Hindlimb muscle (tissue), 1 donor: ENCODE measurements at regions not wholly inside any gene's neighbourhood (a gene's known extent, or its start where the extent isn't known, plus 50 kb on each side); places are given as distances from the start of the nearest gene placed in this dataset.
"Not testable (repeated sequence)": the region's sequence is repeated elsewhere in the genome, so short reads cannot be mapped to it uniquely, and the experiment has no call there.

Experiments used
- DNase-seq: peaks from one replicate; pipeline ENCODE4 v3.0.0-alpha.2; 2013

- DNase-seq = not testable (repeated sequence)
Measured at GRCh38 chr10:30697221-30697620, 67.7 kb upstream of the LYZL2 start.

GRCh38 chr10:30696416-30697185 lies 67.0 kb upstream of the LYZL2 start:
- DNase-seq = not testable (repeated sequence)

GRCh38 chr10:30695481-30696236 lies 66.1 kb upstream of the LYZL2 start:
- DNase-seq = not testable (repeated sequence)

GRCh38 chr10:30694518-30695228 lies 65.1 kb upstream of the LYZL2 start:
- DNase-seq = no peak

GRCh38 chr10:30691639-30692015 lies 62.1 kb upstream of the LYZL2 start:
- peak; percentile 60 for DNase-seq

- not testable (repeated sequence) for DNase-seq
Measured at GRCh38 chr10:30690948-30691638, 61.5 kb upstream of the LYZL2 start.

- no peak for DNase-seq
Measured at GRCh38 chr10:30688456-30688855, 58.9 kb upstream of the LYZL2 start.

- peak; percentile 79 for DNase-seq
Measured at GRCh38 chr10:30687698-30688213, 58.2 kb upstream of the LYZL2 start.

GRCh38 chr10:30686708-30687107 lies 57.2 kb upstream of the LYZL2 start:
- DNase-seq = no peak

- DNase-seq = no peak
Measured at GRCh38 chr10:30683496-30683895, 53.9 kb upstream of the LYZL2 start.

- DNase-seq = not testable (repeated sequence)
Measured at GRCh38 chr10:30682377-30683199, 53.0 kb upstream of the LYZL2 start.

- DNase-seq = no peak
Measured at GRCh38 chr10:30680908-30681307, 51.4 kb upstream of the LYZL2 start.
